NOMO-1 (cell line): ENCODE measurements at regions not wholly inside any gene's neighbourhood (a gene's known extent, or its start where the extent isn't known, plus 50 kb on each side); places are given as distances from the start of the nearest gene placed in this dataset.

Experiments used
- DNase-seq, 2 experiments: peaks; one replicate each; lab custom pipeline; 2025; ENCODE audit not compliant: unreplicated experiment in 2 of 2; lab: John Stamatoyannopoulos, UW

DNA sequence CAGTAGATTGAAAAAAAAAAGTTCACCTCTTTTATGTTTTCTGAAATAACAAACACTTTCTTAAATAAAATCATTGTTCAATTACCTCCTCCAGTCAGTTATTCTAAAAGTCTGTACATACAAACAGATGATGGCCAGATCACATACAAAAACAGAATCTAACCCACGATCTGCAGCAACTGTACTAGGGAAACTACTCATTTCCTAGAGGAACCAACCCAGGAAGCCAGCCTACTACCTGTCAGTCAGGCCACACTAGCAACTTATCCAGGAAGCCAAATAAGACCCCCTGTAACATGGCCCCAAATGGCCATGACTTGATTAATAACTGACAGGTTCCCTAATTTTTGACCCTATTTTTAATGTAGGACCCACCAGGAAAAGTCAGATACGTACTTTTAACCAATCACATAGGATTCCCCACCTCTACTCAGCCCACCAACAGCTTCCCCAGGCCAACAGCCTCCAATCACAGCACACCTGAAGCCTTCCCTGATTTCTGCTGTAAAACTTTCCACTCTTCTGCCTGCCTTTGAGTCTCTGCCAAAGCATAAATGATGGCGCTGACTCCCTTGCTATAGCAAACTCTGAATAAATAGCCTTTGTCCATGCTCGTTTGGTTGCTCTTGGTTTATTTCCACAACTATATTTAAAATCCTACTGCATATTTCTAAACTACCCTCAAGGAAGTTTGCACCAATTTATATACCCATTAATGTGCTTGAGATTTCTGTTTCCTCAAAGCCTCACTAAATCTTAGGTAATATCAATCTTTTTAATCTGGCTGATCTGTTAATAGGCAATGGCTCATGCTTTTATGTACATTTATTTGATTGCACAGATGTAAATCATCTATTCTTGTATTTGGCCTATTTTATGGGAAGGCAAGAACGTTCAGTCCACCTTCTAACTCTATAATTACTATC is 486.4 kb downstream of the FBXO15 start:
- DNase-seq = no peak

DNA sequence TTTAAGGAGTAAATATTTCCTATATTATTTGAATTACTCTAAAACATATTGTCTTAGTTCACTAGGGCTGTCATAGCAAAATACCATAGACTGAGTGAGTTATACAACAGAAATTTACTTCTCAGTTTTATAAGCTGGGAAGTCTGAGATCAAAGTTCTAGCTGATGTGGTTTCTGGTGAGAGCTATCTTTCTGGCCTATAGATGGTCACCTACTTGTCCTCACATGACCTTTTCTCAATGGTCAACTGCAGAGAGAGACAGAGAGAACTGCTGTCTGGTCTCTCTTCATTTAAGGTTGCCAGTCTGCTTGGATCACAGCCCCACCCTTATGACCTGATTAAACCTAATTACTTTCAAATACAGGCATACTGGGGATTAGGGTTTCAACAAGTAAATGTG is 490.9 kb downstream of the FBXO15 start:
- no peak for DNase-seq

DNA sequence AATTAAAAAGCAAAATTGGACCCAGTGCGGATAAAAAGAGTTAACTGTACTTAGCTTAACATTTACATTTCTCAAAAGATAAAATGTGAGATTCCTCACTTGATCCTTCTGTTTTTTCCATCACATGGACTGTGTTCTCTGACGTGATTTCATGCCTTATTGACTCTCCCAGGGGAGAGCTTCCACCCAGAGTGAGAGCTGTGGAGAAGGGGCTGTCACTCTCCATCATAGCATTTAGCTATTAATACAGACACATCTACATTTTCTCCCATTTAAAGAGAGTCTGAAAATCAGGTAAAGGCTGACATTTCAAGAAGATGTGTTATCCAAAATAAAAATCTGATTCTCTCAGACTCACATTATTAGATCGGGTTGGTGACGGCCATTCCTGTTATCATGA is 493.8 kb downstream of the FBXO15 start:
- no peak for DNase-seq

DNA sequence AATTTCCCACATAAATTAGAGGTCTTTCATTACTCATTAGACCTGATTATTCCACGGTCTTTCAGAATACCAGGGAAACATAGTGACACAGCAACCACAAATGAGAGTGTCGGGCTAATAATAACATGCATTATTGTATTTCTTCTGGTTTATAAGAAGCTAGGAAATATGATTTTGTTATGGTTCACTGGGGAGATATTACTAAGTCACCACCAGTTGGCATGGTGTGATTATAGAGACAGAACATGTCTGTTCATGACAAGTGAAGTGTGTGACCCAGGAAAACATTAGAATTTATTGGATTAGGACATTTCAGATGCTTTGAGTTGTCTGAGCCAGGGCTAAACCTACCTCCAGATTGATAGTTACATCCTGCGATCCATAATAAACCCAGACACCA is 494.4 kb downstream of the FBXO15 start:
- DNase-seq = no peak

DNA sequence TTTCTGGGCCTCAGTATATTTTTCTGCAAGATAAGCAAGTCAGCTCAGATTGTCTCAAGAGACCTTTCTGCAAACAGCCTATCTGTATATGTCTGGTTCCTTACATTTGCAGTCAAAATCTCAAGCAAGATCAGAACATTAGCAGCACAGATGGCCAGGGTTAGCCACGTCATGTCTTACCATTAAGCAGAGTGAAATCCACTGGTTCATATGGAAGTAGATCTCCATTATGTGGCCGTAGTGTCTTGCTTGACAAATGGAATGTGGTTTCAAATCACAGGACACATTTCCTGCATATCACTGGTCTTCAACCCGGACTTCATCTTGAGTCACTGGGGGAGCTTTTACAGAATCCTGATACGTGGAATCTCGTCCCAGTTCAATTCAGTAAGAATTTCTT is 500.2 kb downstream of the FBXO15 start:
- DNase-seq = no peak

DNA sequence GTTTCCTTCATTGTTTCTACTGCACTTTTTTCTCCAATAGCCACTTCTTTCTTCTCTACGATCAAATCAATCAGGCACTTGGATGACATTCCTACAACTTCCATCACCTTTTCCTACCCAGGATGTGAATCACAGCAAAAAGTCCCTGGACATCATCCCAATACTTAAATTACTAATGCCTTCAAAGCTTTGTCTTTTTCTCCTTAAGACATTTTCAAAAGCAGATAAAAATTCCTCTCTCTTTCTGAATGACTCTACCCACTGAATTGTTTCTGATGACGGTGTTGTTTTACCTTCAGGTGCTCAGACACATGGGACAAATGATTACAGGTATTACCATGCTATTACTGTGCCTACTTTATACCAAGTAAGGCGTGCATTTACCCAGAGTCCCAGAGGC is 500.9 kb downstream of the FBXO15 start:
- no peak for DNase-seq

DNA sequence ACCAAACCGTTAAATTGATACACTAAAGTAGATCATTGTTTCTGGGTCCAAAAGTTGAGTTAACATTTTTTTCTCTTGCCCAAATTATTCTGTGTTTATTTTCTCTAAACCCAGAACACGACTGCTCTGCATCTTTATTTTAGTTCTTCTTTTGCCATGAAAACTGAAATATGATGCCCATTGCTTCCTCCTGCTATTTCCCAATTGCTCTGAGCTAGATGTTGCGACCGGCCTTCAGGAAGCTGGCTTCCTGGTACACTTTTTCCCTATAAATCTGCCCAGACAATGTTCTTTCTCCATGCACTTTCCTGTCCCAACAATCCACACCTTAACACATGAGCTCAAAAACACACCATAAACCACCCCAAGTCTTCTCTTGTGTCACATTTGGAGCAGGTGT is 501.4 kb downstream of the FBXO15 start:
- no peak for DNase-seq

DNA sequence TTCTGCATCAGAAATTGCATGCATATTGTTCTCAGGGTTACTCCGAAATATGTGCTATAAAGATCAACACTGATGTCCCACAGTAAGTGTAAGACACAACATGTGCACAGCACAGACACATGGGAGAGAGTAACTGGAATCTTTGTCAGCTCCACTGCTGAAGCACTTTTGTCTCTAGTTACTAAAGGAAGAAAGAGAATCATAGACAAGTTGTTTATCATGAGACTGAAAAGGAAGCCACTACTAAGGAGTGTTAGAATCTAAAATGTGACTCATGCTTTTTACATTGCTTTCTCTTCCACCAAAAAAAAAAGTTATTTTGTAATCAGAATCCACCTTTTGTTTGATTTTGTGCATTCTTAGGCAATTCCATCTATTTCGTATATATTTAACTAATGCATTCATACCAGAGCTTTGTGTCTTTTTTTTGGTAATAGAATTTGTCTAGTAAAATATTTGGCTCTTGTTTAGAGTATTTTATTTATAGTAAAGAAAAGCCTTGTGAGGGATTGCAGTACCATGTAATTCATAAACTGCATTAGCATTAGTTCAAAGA is 502.4 kb downstream of the FBXO15 start:
- DNase-seq = no peak

DNA sequence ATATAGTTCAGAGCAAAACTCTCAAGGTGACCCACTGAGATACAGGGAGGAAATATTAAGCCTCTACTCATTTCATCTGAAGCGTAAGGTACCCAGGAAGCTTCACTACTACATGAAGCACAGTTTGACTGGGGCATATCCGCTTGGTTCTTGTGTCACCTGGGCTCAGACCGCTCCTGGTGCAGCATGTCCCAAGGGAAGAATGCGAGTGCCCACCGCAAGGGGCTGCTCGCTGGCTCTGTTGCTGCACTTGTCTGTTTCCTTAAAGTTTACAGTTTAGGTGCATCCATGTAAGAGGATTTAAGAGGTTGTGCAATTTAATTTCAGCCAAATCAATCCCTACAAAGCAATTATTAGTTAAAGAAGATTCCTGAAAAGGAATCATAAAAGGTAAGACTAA is 507.8 kb downstream of the FBXO15 start:
- no peak for DNase-seq

DNA sequence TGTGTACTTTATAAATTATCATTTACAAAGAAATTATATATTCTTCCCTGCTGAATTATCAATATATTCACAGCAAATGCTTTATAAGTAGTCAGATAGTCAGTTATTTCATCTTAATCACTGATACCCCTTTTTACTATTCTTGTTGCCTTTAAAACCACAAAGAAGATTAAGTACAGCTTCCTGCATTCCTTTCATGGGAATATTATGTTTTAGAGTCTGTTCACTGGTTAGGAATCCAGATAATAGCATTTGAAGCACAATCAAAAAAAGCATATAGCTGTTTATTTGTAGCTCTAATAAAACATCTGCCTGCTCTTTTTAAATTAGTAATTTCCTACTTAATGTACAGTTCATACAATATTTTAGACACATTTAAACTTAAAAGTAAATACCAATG is 508.9 kb downstream of the FBXO15 start:
- no peak for DNase-seq

DNA sequence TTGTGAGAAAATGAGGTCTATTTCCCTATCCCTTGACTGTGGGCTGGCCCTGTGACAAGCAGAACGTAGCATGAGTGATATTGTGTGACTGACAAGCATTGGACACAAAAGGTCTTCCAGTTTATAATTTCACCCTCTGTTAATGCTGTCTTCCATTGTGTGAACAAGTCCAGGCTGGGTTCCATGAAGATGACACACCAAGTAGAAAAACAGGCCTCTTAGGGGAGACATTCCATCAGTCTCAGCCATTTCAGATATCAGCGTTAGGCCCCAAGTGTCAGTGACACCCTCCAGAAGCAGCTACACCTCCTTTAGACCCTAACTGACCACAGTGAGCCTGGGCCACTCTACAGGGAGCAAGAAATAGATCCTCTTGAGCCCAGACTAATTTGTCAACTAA is 511.3 kb downstream of the FBXO15 start:
- no peak for DNase-seq

DNA sequence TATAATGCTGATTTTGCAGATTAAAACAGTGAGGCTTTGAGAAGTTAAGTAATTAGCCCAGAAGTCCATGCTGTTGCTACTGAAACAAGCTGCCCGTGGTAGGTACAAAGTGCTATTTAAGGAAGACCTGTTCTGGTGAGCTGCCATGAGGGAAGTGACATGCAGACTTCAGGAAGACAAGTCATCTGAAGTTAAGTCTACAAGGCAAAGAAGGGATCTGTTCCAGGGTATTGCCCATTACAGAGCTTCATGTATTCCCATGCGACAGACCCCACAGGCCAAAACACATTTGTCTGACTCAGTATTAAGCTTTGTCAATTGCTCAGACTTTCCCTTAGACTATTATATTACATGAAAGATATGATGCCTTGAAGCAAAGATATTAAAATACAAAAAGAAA is 520.8 kb downstream of the FBXO15 start:
- no peak for DNase-seq

DNA sequence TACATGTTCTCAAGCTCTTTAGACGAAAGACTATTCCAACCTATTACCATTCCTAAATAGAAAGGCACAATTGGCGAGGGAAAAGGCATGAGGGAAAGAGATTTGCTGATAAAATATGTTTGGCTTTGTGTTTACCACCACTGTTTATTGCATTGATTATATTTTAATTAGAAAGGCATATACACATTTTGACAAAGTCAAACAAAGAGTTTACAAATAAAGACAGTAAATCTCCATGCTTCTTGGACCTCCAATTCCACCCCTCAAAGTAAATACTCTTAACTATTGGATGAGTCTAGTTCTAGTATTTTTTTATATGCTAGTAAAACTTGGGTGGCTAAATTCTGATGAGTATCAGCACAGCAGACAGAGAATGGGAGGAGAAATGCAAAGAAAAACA is 521.4 kb downstream of the FBXO15 start:
- no peak for DNase-seq

DNA sequence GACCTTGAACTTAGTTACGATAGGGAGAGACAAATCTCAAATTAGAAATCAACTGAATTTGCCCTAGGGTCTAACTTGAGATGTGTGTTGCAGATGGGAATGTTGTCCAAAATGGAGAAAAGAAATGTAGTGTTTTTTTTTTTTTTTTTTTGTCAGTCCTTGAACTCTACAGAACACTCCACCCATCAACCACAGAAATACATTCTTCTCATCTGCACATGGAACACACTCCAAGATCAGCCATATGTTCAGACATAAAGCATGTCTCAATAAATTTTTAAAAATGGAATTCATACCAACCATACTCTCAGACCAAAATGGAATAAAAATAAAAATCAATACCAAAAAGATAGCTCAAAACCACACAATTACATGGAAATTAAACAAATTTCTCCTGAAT is 526.5 kb downstream of the FBXO15 start:
- DNase-seq = no peak

DNA sequence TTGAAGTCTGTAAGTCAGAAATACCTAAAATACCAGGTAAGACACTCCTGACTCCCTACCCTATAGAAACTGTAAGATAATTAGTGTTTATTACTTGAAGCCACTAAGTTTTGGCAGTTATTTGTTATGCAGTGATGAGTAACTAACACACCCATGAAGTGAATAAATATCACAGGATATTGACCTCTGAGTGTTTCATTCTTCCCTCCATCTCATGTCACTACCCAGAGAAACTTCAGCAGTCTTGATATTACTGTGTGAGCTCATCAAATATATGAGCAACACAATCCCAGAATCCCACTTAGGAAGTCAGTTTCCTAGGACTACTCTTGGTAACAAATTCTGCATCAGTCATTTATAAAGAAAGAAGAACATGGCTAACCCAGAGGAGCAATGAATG is 529.7 kb downstream of the FBXO15 start:
- DNase-seq = no peak

DNA sequence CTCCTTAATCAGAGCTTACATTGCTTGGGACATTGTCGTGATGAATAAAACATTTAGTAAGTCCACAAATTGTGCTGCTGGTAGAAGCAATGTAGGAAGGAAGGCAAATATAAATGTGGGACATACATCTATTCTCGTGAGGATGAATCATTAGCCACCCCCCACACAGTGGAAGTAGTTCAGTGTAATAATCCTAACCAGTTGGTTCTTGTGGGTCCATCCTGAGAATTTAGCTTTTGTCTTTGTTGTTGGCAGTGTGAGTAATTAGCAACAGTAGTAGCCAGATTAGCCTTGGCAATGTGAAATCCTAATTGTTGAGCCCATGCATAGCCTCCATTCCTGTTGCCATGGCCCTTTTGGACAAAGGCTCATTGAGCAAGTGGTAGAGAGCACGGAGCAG is 532.1 kb downstream of the FBXO15 start:
- DNase-seq = no peak

DNA sequence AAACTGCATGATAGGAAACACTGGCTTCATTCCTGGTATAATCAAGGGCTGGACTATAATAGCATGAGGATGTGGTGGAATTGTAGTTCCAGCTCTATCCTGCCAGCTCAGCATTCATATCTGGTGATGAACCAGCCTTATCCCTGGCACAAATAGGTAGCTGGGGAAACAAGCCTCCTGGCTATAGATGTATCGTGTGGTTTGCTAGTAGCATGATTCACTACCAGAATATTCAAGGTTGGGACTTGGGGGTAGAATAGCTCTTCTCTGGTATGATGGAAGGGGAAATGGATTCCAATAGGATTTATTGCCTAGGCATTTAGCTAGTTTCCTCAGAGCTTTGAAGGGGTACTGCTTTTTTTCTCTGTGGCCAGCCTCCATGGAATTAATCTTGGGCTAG is 532.8 kb downstream of the FBXO15 start:
- no peak for DNase-seq

DNA sequence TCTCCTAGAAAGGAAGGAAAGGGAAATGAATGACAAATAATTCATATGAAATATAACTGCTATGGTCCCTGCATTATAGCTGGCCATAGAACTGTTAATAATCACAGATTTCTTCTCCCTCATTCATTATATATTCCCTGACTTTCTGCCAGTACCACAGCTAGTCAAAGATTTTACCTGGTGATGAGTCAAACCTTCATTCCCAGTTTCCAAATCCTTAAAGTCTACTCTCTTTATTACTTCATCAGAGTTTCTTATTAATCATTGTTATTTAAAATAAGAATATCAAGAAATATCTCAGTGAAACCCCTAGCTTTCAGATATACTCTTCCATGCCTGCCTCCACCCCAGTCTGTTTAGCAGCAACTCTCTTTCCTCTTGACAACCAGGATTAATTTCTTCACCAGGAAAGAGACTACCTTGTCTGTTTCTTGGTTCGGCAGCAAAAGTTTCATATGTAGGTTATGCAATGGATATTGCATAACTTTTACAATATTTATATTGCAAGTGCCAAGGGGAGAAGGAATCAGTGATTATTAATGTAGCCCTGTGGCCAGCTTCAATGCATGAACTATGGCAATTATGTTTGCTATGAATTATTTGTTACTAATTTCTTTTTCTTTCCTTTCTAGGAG is 533.8 kb downstream of the FBXO15 start:
- no peak for DNase-seq

DNA sequence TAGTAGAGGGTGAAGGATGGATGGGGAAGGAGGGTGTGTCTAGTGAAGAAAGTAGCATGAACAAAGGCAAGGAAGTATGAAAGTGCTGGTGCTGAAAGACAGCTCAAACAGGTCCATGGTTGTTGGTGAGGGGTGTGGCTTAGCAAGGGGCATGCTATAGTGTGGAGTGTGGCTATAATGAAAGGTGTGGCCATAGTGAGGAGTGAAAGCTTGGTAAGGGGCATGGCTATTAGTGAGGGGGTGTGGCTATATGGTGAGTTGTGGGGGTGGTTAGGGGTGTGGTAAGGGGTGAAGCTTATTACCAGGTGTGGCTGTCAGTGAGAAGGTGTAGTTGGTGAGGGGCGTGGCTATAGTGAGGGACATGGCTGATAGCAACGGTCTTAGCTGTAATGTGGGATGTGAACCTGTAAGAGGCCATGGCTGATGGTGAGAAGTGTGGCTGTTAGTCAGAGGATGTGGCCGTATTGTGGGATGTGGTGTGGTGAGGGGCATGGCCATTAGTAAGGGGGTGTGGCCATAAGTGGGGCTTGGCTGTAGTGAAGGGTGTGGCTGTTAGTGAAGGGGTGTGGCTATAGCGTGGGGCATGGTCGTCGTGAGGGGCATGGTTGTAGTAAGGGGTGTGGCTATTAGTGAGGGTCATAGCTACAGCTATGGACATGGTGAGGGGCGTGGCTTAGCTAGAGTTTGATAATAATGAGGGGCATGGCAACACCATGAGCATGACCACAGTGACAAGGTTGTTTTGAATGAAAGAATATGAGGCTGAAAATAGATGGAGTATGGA is 549.6 kb downstream of the FBXO15 start:
- DNase-seq = no peak

DNA sequence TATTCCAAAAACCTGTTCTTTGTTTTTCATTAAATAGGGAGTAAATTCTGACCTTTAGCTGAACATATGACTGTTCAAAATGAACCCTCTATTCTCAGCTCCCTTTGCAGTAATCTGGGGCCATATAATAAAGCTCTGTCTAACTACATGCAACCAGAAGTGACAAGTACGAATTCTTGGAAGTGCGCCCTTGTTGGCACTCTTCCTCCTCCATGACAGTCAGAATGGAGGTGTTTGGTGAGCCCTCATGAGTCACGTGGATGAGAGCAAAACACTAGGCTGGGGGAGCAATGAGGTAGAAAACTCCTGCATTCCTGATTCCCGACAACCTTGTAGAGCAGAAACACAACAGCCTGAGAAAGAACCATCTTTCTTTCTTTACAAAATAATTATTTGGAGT is 552.9 kb downstream of the FBXO15 start:
- DNase-seq = no peak

DNA sequence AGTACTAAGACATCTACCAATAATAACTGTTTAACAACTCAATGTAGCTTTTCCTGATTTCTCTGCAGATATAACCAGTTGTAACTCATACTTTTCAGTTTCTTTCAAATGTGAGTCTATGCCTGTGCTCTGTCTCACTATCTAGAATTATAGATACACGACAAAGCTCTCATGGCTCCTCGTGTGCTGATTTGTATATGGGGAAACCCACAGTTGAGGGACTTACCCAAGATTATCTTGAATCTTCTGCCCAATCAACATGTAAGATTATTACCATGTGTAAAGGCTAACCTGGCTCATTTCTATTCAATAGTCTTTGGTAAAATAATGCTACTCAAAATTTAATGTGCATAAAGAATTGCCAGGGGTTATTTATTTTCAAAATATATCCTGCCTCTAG is 554.4 kb downstream of the FBXO15 start:
- no peak for DNase-seq
